ENCODE measurements at regions not wholly inside any gene's neighbourhood (a gene's known extent, or its start where the extent isn't known, plus 50 kb on each side); places are given as distances from the start of the nearest gene placed in this dataset.
A peak's percentile ranks its signal among the peaks of the same experiment; 100 is the strongest.

GRCh38 chr5:92371171-92371888, 988.2 kb upstream of the ARRDC3 start:
- Histone ChIP-seq H3K4me2 (ENCODE audit: insufficient read depth, low read length, poor library complexity, severe bottlenecking) (no peak overlapping the region), H2BK5ac (ENCODE audit: low read length) (no peak overlapping the region), H3K4me3 (ENCODE audit: low read length in 2 of 2) (no peak overlapping the region), H3K4me1 (ENCODE audit: control insufficient read depth in 2 of 2, insufficient read depth in 1 of 2, low read depth in 1 of 2, low read length in 2 of 2) (peaks cover 2 to 4% of the 10 kb centered on the region in 2 donors), H3K36me3 (replicated peaks in 1 of 2; ENCODE audit: control insufficient read depth in 2 of 2, insufficient read depth in 2 of 2, low read length in 2 of 2) (no peaks in the 10 kb centered on the region), H3K4ac (ENCODE audit: low read length) (no peak overlapping the region), H2BK15ac (ENCODE audit: low read length) (no peak overlapping the region), H2BK12ac (ENCODE audit: low read length) (no peak overlapping the region), H3K14ac (ENCODE audit: low read length) (no peak overlapping the region), H3K27me3 (ENCODE audit: control insufficient read depth in 3 of 3, insufficient read depth in 3 of 3, low read depth in 1 of 3, low read length in 3 of 3) (no peaks in the 10 kb centered on the region), H3K9ac (ENCODE audit: low read depth, low read length, poor library complexity) (no peak overlapping the region), H3K18ac (ENCODE audit: low read length) (no peak overlapping the region), H3K79me1 (ENCODE audit: low read depth, low read length) (no peaks in the 10 kb centered on the region), H2AK5ac (ENCODE audit: low read depth, low read length) (no peak overlapping the region), H4K91ac (ENCODE audit: low read depth, low read length, poor library complexity) (no peak overlapping the region), H3K23ac (ENCODE audit: low read depth, low read length, poor library complexity) (no peak overlapping the region), H4K8ac (ENCODE audit: low read depth, low read length) (no peak overlapping the region), H2AFZ (ENCODE audit: low read length) (peak overlapping the region; percentile 60), H3K9me3 (replicated peaks in 1 of 2; ENCODE audit: control insufficient read depth in 2 of 2, insufficient read depth in 1 of 2, low read depth in 1 of 2, low read length in 2 of 2) (no peaks in the 10 kb centered on the region), H3K27ac (replicated peaks; ENCODE audit: low read length) (no peak overlapping the region), H2BK120ac (ENCODE audit: low read depth, low read length) (no peak overlapping the region)
- DNase-seq (ENCODE audit: low spot score): no peak
- no CpG with 5 or more reads among the region's 3 CpGs for WGBS, 2 donors (ENCODE audit: extremely low coverage in 2 of 2, insufficient read length in 2 of 2, insufficient replicate concordance in 1 of 2)

GRCh38 chr5:92370032-92370431, 986.9 kb upstream of the ARRDC3 start:
- H2BK15ac ChIP-seq (ENCODE audit: low read length): no peak overlapping the region
- no peak overlapping the region for H3K23ac ChIP-seq (ENCODE audit: low read depth, low read length, poor library complexity)
- H2AK5ac ChIP-seq (ENCODE audit: low read depth, low read length): no peak overlapping the region
- H2BK120ac ChIP-seq (ENCODE audit: low read depth, low read length): no peak overlapping the region
- no peak overlapping the region for H3K9ac ChIP-seq (ENCODE audit: low read depth, low read length, poor library complexity)
- H3K4me3 ChIP-seq (ENCODE audit: low read length in 2 of 2): no peak overlapping the region
- no peak overlapping the region for H3K14ac ChIP-seq (ENCODE audit: low read length)
- H2AFZ ChIP-seq (ENCODE audit: low read length): no peak overlapping the region
- no peak overlapping the region for H2BK5ac ChIP-seq (ENCODE audit: low read length)
- H4K8ac ChIP-seq (ENCODE audit: low read depth, low read length): no peak overlapping the region
- WGBS, 2 donors (ENCODE audit: extremely low coverage in 2 of 2, insufficient read length in 2 of 2, insufficient replicate concordance in 1 of 2): no CpG with 5 or more reads among the region's 3 CpGs
- H2BK12ac ChIP-seq (ENCODE audit: low read length): no peak overlapping the region
- no peak overlapping the region for H3K27ac ChIP-seq (replicated peaks; ENCODE audit: low read length)
- no peak overlapping the region for H3K18ac ChIP-seq (ENCODE audit: low read length)
- H3K36me3 ChIP-seq (replicated peaks in 1 of 2; ENCODE audit: control insufficient read depth in 2 of 2, insufficient read depth in 2 of 2, low read length in 2 of 2): no peaks in the 10 kb centered on the region
- DNase-seq (ENCODE audit: low spot score): no peak
- no peak overlapping the region for H3K4ac ChIP-seq (ENCODE audit: low read length)
- H3K4me1 ChIP-seq (ENCODE audit: control insufficient read depth in 2 of 2, insufficient read depth in 1 of 2, low read depth in 1 of 2, low read length in 2 of 2): peaks cover 2 to 4% of the 10 kb centered on the region in 2 donors
- no peaks in the 10 kb centered on the region for H3K9me3 ChIP-seq (replicated peaks in 1 of 2; ENCODE audit: control insufficient read depth in 2 of 2, insufficient read depth in 1 of 2, low read depth in 1 of 2, low read length in 2 of 2)
- H3K27me3 ChIP-seq (ENCODE audit: control insufficient read depth in 3 of 3, insufficient read depth in 3 of 3, low read depth in 1 of 3, low read length in 3 of 3): no peaks in the 10 kb centered on the region
- no peak overlapping the region for H3K4me2 ChIP-seq (ENCODE audit: insufficient read depth, low read length, poor library complexity, severe bottlenecking)
- H4K91ac ChIP-seq (ENCODE audit: low read depth, low read length, poor library complexity): no peak overlapping the region
- H3K79me1 ChIP-seq (ENCODE audit: low read depth, low read length): no peaks in the 10 kb centered on the region

DNA sequence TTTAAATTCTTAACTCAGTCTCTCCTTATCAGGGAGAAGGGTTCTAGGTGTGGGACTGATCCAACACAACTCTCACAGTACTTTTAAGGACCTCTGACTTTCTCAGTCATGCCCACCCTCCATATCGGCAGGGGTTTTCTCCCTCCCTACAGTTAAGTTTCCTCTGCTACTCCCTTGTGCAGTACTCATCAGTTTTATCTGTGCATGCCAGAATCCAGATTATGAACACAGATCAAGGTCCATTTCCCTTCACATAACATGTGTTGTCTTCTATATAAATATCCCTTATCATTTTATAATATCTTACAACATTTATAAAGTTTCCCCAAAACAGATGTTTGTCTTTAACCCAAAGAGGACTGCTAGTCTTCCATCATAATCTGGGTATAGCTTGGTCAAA, 986.5 kb upstream of the ARRDC3 start:
- Histone ChIP-seq H2BK5ac (ENCODE audit: low read length) (no peak overlapping the region), H4K91ac (ENCODE audit: low read depth, low read length, poor library complexity) (no peak overlapping the region), H3K4me2 (ENCODE audit: insufficient read depth, low read length, poor library complexity, severe bottlenecking) (no peak overlapping the region), H3K14ac (ENCODE audit: low read length) (no peak overlapping the region), H3K4me3 (ENCODE audit: low read length in 2 of 2) (no peak overlapping the region), H3K36me3 (replicated peaks in 1 of 2; ENCODE audit: control insufficient read depth in 2 of 2, insufficient read depth in 2 of 2, low read length in 2 of 2) (no peaks in the 10 kb centered on the region), H3K18ac (ENCODE audit: low read length) (no peak overlapping the region), H2BK15ac (ENCODE audit: low read length) (no peak overlapping the region), H2BK120ac (ENCODE audit: low read depth, low read length) (no peak overlapping the region), H3K9ac (ENCODE audit: low read depth, low read length, poor library complexity) (no peak overlapping the region), H2BK12ac (ENCODE audit: low read length) (no peak overlapping the region), H3K9me3 (replicated peaks in 1 of 2; ENCODE audit: control insufficient read depth in 2 of 2, insufficient read depth in 1 of 2, low read depth in 1 of 2, low read length in 2 of 2) (no peaks in the 10 kb centered on the region), H2AK5ac (ENCODE audit: low read depth, low read length) (no peak overlapping the region), H3K23ac (ENCODE audit: low read depth, low read length, poor library complexity) (no peak overlapping the region), H4K8ac (ENCODE audit: low read depth, low read length) (no peak overlapping the region), H3K79me1 (ENCODE audit: low read depth, low read length) (no peaks in the 10 kb centered on the region), H3K27ac (replicated peaks; ENCODE audit: low read length) (no peak overlapping the region), H3K4ac (ENCODE audit: low read length) (no peak overlapping the region), H3K27me3 (ENCODE audit: control insufficient read depth in 3 of 3, insufficient read depth in 3 of 3, low read depth in 1 of 3, low read length in 3 of 3) (no peaks in the 10 kb centered on the region), H2AFZ (ENCODE audit: low read length) (no peak overlapping the region), H3K4me1 (ENCODE audit: control insufficient read depth in 2 of 2, insufficient read depth in 1 of 2, low read depth in 1 of 2, low read length in 2 of 2) (peaks cover 2 to 4% of the 10 kb centered on the region in 2 donors)
- no CpG with 5 or more reads among the region's 1 CpG for WGBS, 2 donors (ENCODE audit: extremely low coverage in 2 of 2, insufficient read length in 2 of 2, insufficient replicate concordance in 1 of 2)
- no peak for DNase-seq (ENCODE audit: low spot score)

DNA sequence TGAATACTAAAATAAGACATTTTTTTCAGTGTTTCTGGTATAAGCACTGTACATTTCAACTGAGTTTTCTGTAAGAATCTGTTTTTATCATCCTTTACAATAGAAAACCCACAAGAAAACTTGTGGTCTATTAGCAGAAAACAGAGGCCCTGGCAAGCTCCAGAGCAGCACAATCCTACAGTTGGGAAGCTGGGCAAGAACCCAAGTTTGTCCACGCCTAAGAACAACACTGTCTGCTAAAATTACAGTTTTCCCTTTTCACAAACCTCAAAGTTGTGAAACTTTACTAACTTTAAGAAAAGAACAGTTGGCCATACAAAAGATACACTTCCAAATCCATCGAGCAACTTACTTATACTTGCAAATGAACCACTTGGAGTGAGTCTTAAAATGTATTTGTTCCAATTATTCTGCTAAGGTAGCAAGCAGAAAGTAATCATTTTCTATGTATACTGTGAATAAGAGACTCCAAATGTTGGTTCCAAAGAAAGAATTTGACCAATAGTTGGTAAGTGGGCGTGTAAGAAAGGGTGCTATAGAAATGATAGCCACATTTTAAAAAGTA, 982.0 kb upstream of the ARRDC3 start:
- DNase-seq (ENCODE audit: low spot score): no peak
- Histone ChIP-seq H3K27me3 (ENCODE audit: control insufficient read depth in 3 of 3, insufficient read depth in 3 of 3, low read depth in 1 of 3, low read length in 3 of 3) (no peaks in the 10 kb centered on the region), H3K4ac (ENCODE audit: low read length) (no peak overlapping the region), H3K23ac (ENCODE audit: low read depth, low read length, poor library complexity) (no peak overlapping the region), H2BK15ac (ENCODE audit: low read length) (no peak overlapping the region), H3K36me3 (replicated peaks in 1 of 2; ENCODE audit: control insufficient read depth in 2 of 2, insufficient read depth in 2 of 2, low read length in 2 of 2) (no peaks in the 10 kb centered on the region), H2BK120ac (ENCODE audit: low read depth, low read length) (no peak overlapping the region), H3K79me1 (ENCODE audit: low read depth, low read length) (no peaks in the 10 kb centered on the region), H2AK5ac (ENCODE audit: low read depth, low read length) (no peak overlapping the region), H3K18ac (ENCODE audit: low read length) (no peak overlapping the region), H3K4me3 (ENCODE audit: low read length in 2 of 2) (no peak overlapping the region), H3K9me3 (replicated peaks in 1 of 2; ENCODE audit: control insufficient read depth in 2 of 2, insufficient read depth in 1 of 2, low read depth in 1 of 2, low read length in 2 of 2) (no peaks in the 10 kb centered on the region), H3K4me1 (ENCODE audit: control insufficient read depth in 2 of 2, insufficient read depth in 1 of 2, low read depth in 1 of 2, low read length in 2 of 2) (no peaks in the 10 kb centered on the region), H3K27ac (replicated peaks; ENCODE audit: low read length) (no peak overlapping the region), H3K14ac (ENCODE audit: low read length) (no peak overlapping the region), H2BK12ac (ENCODE audit: low read length) (no peak overlapping the region), H3K4me2 (ENCODE audit: insufficient read depth, low read length, poor library complexity, severe bottlenecking) (no peak overlapping the region), H4K91ac (ENCODE audit: low read depth, low read length, poor library complexity) (no peak overlapping the region), H2BK5ac (ENCODE audit: low read length) (no peak overlapping the region), H3K9ac (ENCODE audit: low read depth, low read length, poor library complexity) (no peak overlapping the region), H4K8ac (ENCODE audit: low read depth, low read length) (no peak overlapping the region), H2AFZ (ENCODE audit: low read length) (no peak overlapping the region)
- no CpG with 5 or more reads among the region's 3 CpGs for WGBS, 2 donors (ENCODE audit: extremely low coverage in 2 of 2, insufficient read length in 2 of 2, insufficient replicate concordance in 1 of 2)

Data from neuronal stem cell (in vitro differentiated cells).